Adrenal gland (tissue), 9 donors: ENCODE measurements at regions not wholly inside any gene's neighbourhood (a gene's known extent, or its start where the extent isn't known, plus 50 kb on each side); places are given as distances from the start of the nearest gene placed in this dataset.

Source experiments
- DNase-seq, 7 donors: peaks; one replicate each; pipeline ENCODE4 v3.0.0-alpha.2; 2019 to 2020
- H3K27ac ChIP-seq, 5 donors: fragments of 200-600 bp; sonication (generic) in 4 of 5; 1 replicate in 3 of 5; 2 replicates in 2 of 5; pipeline versions ENCODE4 v1.5.1 to v1.8.0; 2016 to 2020; ENCODE audit warnings: mild to moderate bottlenecking in 1 of 5
- H3K27me3 ChIP-seq: fragments of 200-600 bp; 2 replicates; pipeline ENCODE4 v1.8.0; 2021
- H3K36me3 ChIP-seq, 2 donors: fragments of 200-600 bp; replicated peaks in 1 of 2; 1 replicate in 1 of 2; 2 replicates in 1 of 2; pipeline versions ENCODE4 v1.5.1 to v1.8.0; 2018 to 2022
- H3K4me1 ChIP-seq, 2 donors: fragments of 200-600 bp; replicated peaks in 1 of 2; 1 replicate in 1 of 2; 2 replicates in 1 of 2; pipeline versions ENCODE4 v1.5.1 to v1.8.0; 2018 to 2021
- H3K4me3 ChIP-seq, 4 donors: fragments of 200-600 bp; sonication (generic) in 3 of 4; one replicate each; pipeline ENCODE4 v1.5.1; 2016 to 2018
- H3K9me3 ChIP-seq, 3 donors: fragments of 200-600 bp; sonication (generic) in 1 of 3; replicated peaks in 1 of 3; 1 replicate in 2 of 3; 2 replicates in 1 of 3; pipeline versions ENCODE4 v1.5.1 to v1.8.0; 2016 to 2021
- CTCF ChIP-seq, 6 experiments: fragments of 450-650 bp in 4 of 6; fragments of 200-600 bp in 2 of 6; sonication (generic) in 1 of 6; IDR thresholded peaks; 1 replicate in 5 of 6; 2 replicates in 1 of 6; pipeline versions ENCODE4 v1.5.1 to v1.8.0; 2016 to 2021; ENCODE audit warnings: antibody characterized with exemption in 6 of 6, mild to moderate bottlenecking in 2 of 6, moderate library complexity in 1 of 6
- POLR2A ChIP-seq, 2 donors: fragments of 450-650 bp; IDR thresholded peaks; one replicate each; pipeline ENCODE4 v1.6.1; 2017; ENCODE audit warnings: antibody characterized with exemption in 2 of 2, mild to moderate bottlenecking in 2 of 2, moderate library complexity in 1 of 2
- WGBS, 4 donors: extraction: QIAGEN DNeasy Blood & Tissue Kit in 2 of 4; methylation state at CpG; one replicate each; pipeline versions ENCODE4 v1.1.5 to v1.1.7; 2013 to 2017; 5-methylcytosine and 5-hydroxymethylcytosine counted together
- intact Hi-C, 2 donors: fragments of 100-400 bp; cut with DNase I; formaldehyde crosslinking; loops; one replicate each; pipeline versions ENCODE4 v1.14.1 to v1.15.0; 2022 to 2023
- donor health status: healthy with polysubstance abuse.
- donor health status: Bipolar disorder and iron deficiency.
- donor health status: DM: yes; HTN: yes; CAD: no.
- donor health status: DM: no; HTN: no; CAD: no.
- donor health status: DM: no; HTN: no; CAD: no.

GRCh38 chr1:88571506-88571905 lies 112.6 kb upstream of the PKN2 start:
- H3K27ac ChIP-seq = no peak overlapping the region
- intact Hi-C loops = no loop called here
- 68 to 78% (median 73%) methylated on average over 1 of the region's 1 CpG for WGBS, 4 donors
- H3K9me3 ChIP-seq = no peaks in the 10 kb centered on the region
- no peaks in the 10 kb centered on the region for H3K36me3 ChIP-seq
- H3K4me1 ChIP-seq = no peaks in the 10 kb centered on the region
- no peaks in the 10 kb centered on the region for H3K27me3 ChIP-seq
- DNase-seq = no peak
- no peak overlapping the region for H3K4me3 ChIP-seq
- no peak for TF ChIP-seq CTCF (IDR thresholded peaks at IDR 0.05)
- TF ChIP-seq POLR2A (IDR thresholded peaks at IDR 0.05) = no peak

GRCh38 chr1:88579598-88579997 lies 104.5 kb upstream of the PKN2 start:
- no peaks in the 10 kb centered on the region for H3K4me1 ChIP-seq
- no peak overlapping the region for H3K27ac ChIP-seq
- TF ChIP-seq CTCF (IDR thresholded peaks at IDR 0.05) (no peak), POLR2A (IDR thresholded peaks at IDR 0.05) (no peak)
- H3K27me3 ChIP-seq = no peaks in the 10 kb centered on the region
- H3K36me3 ChIP-seq = no peaks in the 10 kb centered on the region
- 84 to 93% (median 91%) methylated on average over 3 of the region's 3 CpGs for WGBS, 4 donors
- intact Hi-C loops = no loop called here
- DNase-seq = no peak
- no peaks in the 10 kb centered on the region for H3K9me3 ChIP-seq
- H3K4me3 ChIP-seq = no peak overlapping the region

GRCh38 chr1:88581703-88582102 lies 102.4 kb upstream of the PKN2 start:
- Histone ChIP-seq H3K9me3 (no peaks in the 10 kb centered on the region), H3K27ac (no peak overlapping the region), H3K4me3 (no peak overlapping the region), H3K27me3 (no peaks in the 10 kb centered on the region), H3K4me1 (no peaks in the 10 kb centered on the region), H3K36me3 (no peaks in the 10 kb centered on the region)
- DNase-seq = no peak
- intact Hi-C loops = no loop called here
- 31 to 79% (median 72%) methylated on average over 2 of the region's 2 CpGs for WGBS, 4 donors
- no peak for TF ChIP-seq CTCF (IDR thresholded peaks at IDR 0.05)
- no peak for TF ChIP-seq POLR2A (IDR thresholded peaks at IDR 0.05)

DNA sequence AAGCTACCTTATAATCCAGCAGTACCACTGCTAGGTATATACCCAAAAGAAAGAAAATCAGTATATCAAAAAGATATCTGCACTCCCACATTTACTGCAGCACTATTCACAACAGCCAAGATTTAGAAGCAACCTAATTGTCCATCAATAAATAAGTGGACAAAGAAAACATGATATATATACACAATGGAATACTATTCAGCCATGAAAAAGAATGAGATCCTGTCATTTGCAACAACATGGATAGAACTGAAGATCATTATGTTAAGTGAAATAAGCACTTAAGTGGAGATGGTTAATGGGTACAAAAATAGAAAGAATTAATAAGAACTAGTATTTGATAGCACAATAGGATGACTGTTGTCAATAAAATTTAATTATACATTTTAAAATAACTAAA lies 90.7 kb upstream of the PKN2 start:
- no peak for DNase-seq
- intact Hi-C loops = no loop called here
- Histone ChIP-seq H3K4me1 (no peaks in the 10 kb centered on the region), H3K4me3 (no peak overlapping the region), H3K27ac (no peak overlapping the region), H3K27me3 (no peaks in the 10 kb centered on the region), H3K36me3 (no peaks in the 10 kb centered on the region), H3K9me3 (peaks cover 0 to 4% (median 0%) of the 10 kb centered on the region in 3 donors)
- TF ChIP-seq POLR2A (IDR thresholded peaks at IDR 0.05) = no peak
- no peak for TF ChIP-seq CTCF (IDR thresholded peaks at IDR 0.05)
